GM18861 (cell line): ENCODE measurements at regions not wholly inside any gene's neighbourhood (a gene's known extent, or its start where the extent isn't known, plus 50 kb on each side); places are given as distances from the start of the nearest gene placed in this dataset.
"Not testable (repeated sequence)": the region's sequence is repeated elsewhere in the genome, so short reads cannot be mapped to it uniquely, and the experiment has no call there.

ENCODE experiments used
- ATAC-seq: cut with Tn5 transposase; IDR thresholded peaks from one replicate; pipeline ENCODE4 v1.9.1; 2021; ENCODE audit not compliant: unreplicated experiment

DNA sequence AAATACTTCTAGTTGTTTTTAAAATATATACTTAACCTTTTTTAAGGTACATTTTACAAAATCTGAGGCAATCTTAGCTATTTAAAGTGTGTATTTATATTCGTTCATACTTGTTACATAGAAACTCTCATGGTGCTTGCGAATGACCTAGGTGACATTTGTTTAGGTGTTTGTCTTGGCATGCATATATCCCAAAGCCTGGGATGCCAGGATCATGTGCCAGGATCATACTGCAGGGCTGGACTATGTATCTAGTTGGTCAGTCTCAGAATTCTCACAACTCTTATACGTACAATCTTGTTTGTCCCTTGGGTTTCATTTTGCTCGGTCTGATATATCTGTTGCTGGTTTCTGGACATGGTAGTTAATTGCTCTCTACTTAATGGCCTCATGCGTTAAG is 109.9 kb upstream of the WIPF3 start:
- not testable (repeated sequence) for ATAC-seq

DNA sequence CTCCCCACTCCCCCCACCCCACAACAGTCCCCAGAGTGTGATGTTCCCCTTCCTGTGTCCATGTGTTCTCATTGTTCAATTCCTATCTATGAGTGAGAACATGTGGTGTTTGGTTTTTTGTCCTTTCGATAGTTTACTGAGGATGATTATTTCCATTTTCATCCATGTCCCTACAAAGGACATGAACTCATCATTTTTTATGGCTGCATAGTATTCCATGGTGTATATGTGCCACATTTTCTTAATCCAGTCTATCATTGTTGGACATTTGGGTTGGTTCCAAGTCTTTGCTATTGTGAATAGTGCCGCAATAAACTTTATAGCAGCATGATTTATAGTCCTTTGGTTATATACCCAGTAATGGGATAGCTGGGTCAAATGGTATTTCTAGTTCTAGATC is 106.6 kb upstream of the WIPF3 start:
- ATAC-seq: not testable (repeated sequence)

- ATAC-seq: not testable (repeated sequence)
These were observed 104.8 kb upstream of the WIPF3 start for GRCh38 chr7:29701540-29701939.

DNA sequence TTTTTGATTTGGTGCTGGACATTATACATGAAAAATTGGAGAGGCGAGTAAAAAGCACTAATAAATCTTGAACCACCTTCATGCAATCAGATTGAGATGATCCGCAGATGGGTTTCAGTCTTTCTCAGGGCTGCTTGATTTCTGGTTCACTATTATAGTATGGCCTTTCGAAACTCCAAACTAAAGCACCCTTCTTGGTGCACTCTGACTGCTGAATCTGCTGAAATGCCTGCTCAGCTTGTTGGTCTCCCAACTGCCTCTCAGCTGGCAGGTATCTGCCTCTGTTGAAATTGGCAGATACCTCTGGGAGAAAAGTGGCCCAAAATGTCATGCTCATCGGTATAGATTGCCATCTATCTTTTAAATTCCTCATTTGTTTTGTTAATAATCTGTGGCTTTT is 102.5 kb upstream of the WIPF3 start:
- ATAC-seq: not testable (repeated sequence)

DNA sequence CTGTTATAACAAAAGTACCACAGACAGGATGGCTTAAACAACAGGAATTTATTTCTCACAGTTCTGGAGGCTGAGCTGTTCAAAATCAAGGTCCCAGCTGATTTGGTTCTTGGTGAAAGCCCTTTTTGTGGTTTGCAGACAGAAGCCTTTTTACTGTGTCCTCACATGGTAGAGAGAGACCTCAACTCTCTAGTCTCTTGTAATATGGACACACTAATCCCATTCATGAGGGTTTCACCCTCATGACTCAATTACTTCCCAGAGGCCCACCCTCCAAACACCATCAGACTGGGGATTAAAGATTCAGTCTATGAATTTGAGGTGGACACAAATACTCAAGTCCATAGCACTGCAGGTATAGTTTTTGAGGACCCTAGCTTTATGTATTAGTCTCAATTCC is 97.3 kb upstream of the WIPF3 start:
- not testable (repeated sequence) for ATAC-seq

- ATAC-seq: not testable (repeated sequence)
These were observed 83.2 kb upstream of the WIPF3 start for GRCh38 chr7:29723127-29723526.

- ATAC-seq: no peak
These were observed 82.7 kb upstream of the WIPF3 start for GRCh38 chr7:29723599-29723998.

DNA sequence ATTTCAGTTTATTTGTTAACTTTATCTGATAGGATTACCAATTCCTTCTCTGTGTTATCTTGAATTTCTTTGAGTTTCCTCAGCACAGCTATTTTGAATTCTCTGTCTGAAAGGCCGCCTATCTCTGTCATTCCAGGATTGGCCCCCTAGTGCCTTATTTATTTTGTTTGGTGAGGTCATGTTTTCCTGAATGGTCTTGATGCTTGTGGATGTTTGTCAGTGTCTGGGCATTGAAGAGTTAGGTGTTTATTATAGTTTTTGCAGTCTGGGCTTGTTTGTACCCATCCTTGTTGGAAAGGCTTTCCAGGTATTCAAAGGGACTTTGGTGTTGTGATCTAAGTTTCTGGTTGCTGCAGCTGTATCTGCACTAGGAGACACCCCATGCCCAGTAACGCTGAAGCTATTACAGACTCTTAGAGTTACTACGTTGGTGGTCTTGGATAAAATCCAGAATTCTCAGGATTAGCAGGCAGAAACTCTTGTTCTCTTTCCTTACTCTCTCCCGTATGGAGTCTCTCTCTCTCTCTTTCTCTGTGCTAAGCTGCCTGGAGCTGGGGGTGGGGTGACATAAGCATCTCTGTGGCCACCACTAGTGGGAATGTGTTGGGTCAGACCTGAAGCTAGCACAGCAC is 76.7 kb upstream of the WIPF3 start:
- not testable (repeated sequence) for ATAC-seq

DNA sequence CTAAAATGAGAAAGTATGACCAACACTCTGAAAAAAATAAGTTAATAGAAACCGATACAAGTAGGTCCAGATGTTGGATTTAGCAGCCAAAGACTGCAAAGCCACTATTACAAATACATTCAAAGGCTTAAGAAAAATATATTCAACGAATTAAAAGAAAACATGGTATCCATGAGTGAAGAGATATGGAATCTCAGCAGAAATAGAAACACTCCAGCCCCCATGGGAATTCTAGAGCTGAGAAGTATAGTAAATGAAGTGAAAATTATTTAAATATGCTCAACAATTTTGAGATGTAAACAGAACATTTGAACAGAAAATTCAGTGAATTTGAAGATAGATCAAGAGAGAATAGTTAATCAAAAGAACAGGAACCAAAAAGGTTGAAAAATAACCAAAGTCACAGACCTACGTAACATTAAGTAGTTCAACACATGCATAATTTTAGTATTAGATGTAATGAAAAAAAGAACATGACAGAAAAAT is 72.0 kb upstream of the WIPF3 start:
- no peak for ATAC-seq

DNA sequence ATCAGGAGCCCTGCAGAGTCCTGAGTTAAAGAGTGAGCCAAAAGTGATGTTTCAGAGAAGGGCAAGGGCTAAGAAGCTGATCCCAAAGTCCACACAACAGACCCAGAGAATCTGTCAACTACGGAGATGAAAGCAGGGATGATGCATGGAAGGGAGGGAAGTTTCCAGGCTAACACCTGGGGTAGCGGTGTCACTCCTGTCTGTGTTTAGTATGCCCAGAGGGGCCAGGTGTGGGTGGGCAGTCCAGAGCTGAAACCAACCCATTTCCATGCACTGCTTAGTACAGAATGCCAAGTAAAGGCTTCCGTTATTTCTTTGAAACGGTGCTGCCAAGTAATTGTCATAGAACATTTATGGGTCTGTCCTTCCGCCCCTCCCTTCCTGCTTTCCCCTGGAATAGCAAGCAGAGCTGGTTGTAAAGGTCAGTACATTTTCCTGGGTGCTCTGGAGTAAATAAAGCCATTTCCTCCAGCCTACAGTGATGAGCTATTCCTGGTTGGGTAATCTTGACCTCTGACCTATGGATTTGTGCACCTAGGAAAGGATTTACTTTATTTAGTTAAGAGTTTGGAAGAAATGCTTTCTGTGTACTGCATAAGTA is 58.6 kb upstream of the WIPF3 start:
- ATAC-seq: not testable (repeated sequence)

GRCh38 chr7:29748286-29749099 is 57.8 kb upstream of the WIPF3 start:
- ATAC-seq: no peak

DNA sequence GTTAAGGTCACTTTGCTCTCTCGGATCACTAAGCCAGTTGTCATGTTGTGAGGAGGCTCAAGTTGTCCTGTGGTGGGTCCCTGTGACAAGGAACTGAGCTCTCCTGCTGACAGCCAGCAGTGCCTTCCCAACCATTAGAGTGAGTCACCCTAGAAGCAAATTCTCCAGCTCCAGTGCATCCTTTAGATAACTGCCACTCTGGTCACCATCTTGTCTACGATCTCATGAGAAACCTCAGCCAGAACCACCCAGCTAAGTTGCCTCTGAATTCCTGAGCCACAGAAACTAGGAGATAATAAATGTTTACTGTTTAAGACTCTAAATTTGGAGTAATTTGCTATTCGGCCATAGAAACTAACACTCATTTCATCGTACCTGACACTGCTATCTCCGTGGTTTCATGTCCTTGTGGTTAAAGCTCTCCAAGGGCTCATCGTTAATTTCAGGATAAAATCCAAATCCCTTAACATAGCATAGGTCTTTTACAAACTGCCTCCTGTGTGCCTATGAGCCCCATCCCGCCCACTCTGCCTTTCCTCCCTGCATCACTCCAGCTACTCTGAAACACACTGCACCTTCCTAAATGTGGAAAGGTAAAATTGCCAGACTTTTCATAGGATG is 56.5 kb upstream of the WIPF3 start:
- no peak for ATAC-seq

- ATAC-seq: not testable (repeated sequence)
These were observed 55.9 kb upstream of the WIPF3 start for GRCh38 chr7:29750373-29750940.

DNA sequence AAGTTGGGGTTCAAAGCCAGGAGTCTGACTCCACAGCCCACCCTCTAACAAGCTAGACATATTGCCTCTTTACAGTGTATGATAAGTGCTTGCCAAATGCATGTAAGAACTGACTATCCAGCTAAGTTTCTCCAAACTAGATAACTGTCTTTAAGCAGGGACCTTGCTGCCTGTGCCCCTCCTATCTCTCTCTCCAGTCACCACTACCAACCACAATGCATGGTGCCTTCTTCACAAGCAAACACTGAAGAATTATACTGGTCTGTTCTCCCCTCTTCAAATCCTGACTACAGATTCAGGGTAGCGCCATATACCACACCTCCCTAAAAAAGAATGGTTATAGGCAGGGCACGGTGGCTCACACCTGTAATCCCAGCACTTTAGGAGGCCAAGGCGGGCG is 55.3 kb upstream of the WIPF3 start:
- not testable (repeated sequence) for ATAC-seq

DNA sequence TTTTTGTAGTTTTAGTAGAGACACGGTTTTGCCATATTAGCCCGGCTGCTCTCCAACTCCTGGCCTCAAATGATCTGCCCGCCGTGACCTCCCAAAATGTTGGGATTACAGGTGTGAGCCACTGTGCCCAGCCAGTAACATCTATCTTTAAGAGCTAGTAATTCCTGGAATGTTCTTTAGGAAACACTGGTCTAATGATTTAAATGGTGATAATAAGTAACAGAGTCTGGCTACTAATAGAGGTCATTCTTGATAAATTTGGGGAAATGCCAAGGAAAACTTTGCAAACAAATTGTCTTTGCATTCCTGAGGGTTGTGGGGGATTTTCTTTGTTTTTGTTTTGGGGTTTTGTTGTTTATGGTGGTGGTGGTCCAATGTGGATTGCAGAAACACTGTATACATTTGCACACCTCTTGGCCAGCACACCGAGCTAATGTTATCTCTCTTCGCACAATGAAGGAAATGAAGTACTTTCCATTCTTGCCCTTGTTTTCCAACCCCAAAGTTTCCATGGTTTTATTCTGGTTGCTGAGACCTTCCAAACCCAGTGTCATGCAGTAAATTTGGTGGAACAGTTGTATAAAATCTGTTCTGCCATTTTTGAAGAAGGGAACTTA is 51.3 kb upstream of the WIPF3 start:
- ATAC-seq: no peak
